HAP-1 (cell line): ENCODE measurements at regions not wholly inside any gene's neighbourhood (a gene's known extent, or its start where the extent isn't known, plus 50 kb on each side); places are given as distances from the start of the nearest gene placed in this dataset.
"Not testable (repeated sequence)": the region's sequence is repeated elsewhere in the genome, so short reads cannot be mapped to it uniquely, and the experiment has no call there.

Experiments
- DNase-seq, 2 experiments: peaks; one replicate each; pipeline ENCODE4 v3.0.0-alpha.2; 2016 to 2020; ENCODE audit warnings: low spot score in 2 of 2
- H3K27me3 ChIP-seq: fragments of 250-450 bp; sonication (Bioruptor Pico); 2 replicates; pipeline ENCODE4 v1.5.1; 2020; ENCODE audit warnings: low read depth, mild to moderate bottlenecking, moderate library complexity
- H3K36me3 ChIP-seq: fragments of 250-450 bp; sonication (Bioruptor Pico); replicated peaks from 2 replicates; pipeline ENCODE4 v1.5.1; 2020; ENCODE audit warnings: mild to moderate bottlenecking
- H3K4me1 ChIP-seq: fragments of 250-450 bp; sonication (Bioruptor Pico); 2 replicates; pipeline ENCODE4 v1.5.1; 2020; ENCODE audit warnings: mild to moderate bottlenecking
- H3K4me3 ChIP-seq: fragments of 250-450 bp; sonication (Bioruptor Pico); 2 replicates; pipeline ENCODE4 v1.5.1; 2020; ENCODE audit warnings: mild to moderate bottlenecking, moderate library complexity
- H3K9me3 ChIP-seq: fragments of 250-450 bp; sonication (Bioruptor Pico); 2 replicates; pipeline ENCODE4 v1.5.1; 2020; ENCODE audit warnings: mild to moderate bottlenecking, moderate library complexity
- in situ Hi-C: fragments of 300-500 bp; cut with MboI; formaldehyde crosslinking; loops from 3 replicates; pipeline ENCODE4 v1.14.3; 2020; ENCODE audit warnings: low sequenced_read_pairs, inconsistent platforms, mixed read lengths

GRCh38 chrX:22758807-22759481 is 240.8 kb upstream of the DDX53 start:
- H3K4me1 ChIP-seq: no peaks in the 10 kb centered on the region
- no peak overlapping the region for H3K4me3 ChIP-seq
- DNase-seq: no peak
- no peaks in the 10 kb centered on the region for H3K36me3 ChIP-seq
- no peaks in the 10 kb centered on the region for H3K9me3 ChIP-seq
- in situ Hi-C loops: no loop called here
- H3K27me3 ChIP-seq: no peaks in the 10 kb centered on the region

DNA sequence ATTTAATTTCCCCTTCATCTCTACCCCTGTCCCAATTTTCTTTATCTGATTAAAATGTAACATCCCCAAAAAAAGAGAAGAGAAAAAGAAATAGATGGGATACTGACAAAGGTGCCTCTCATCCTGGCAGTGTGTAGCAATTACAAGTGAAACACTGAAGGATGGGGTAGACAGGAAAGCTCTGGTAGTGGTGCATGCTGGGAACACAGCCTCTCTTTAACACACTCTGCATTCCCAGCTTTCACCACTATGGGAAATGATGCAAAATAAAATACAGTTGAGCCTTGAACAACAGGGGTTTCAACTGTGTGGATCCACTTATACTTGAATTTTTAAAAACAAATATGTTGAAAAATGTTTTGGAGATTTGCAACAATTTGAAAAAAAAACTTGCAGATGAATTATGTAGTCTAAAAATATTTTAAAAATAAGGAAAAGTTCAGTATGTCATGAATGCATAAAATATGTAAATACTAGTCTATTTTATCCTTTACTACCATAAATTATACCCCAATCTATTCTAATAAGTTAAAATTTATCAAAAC is 239.2 kb upstream of the DDX53 start:
- H3K36me3 ChIP-seq: no peaks in the 10 kb centered on the region
- H3K27me3 ChIP-seq: no peaks in the 10 kb centered on the region
- H3K4me3 ChIP-seq: no peak overlapping the region
- in situ Hi-C loops: no loop called here
- H3K9me3 ChIP-seq: no peaks in the 10 kb centered on the region
- no peaks in the 10 kb centered on the region for H3K4me1 ChIP-seq
- DNase-seq: no peak

GRCh38 chrX:22788221-22788620 is 211.5 kb upstream of the DDX53 start:
- Histone ChIP-seq H3K9me3 (no peaks in the 10 kb centered on the region), H3K36me3 (no peaks in the 10 kb centered on the region), H3K27me3 (no peaks in the 10 kb centered on the region), H3K4me3 (no peak overlapping the region), H3K4me1 (no peaks in the 10 kb centered on the region)
- in situ Hi-C loops: no loop called here
- DNase-seq: no peak

GRCh38 chrX:22795671-22796070 is 204.1 kb upstream of the DDX53 start:
- no peak for DNase-seq
- H3K36me3 ChIP-seq: no peaks in the 10 kb centered on the region
- H3K4me1 ChIP-seq: 0 out of 2 replicates have a peak, but pooled peaks cover 5% of the 10 kb centered on the region
- in situ Hi-C loops: no loop called here
- no peak overlapping the region for H3K4me3 ChIP-seq
- no peaks in the 10 kb centered on the region for H3K9me3 ChIP-seq
- no peaks in the 10 kb centered on the region for H3K27me3 ChIP-seq

- Histone ChIP-seq H3K27me3 (no peaks in the 10 kb centered on the region), H3K4me1 (0 out of 2 replicates have a peak, but pooled peaks cover 5% of the 10 kb centered on the region), H3K9me3 (no peaks in the 10 kb centered on the region), H3K36me3 (no peaks in the 10 kb centered on the region), H3K4me3 (no peak overlapping the region)
- in situ Hi-C loops: no loop called here
- no peak for DNase-seq
Observed at GRCh38 chrX:22800360-22800759, 199.4 kb upstream of the DDX53 start.

DNA sequence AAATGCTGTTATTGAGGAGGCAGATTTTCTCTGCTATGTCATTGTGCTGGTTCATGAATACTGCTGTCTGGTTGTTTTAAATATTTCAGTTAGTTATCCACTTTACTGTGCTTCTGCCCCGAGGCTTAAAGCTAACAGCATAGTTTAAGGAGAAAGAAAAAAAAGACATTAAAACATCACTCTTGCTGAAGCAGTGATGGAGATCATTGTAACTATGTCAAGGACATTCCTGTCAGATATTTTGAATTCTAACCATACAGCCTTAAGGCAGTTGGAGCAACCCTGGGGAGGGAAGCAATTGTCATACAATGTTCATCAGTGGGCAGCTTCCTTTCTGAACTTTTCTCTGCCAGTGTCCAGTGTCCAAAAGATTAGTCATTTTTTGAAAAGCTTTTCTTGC is 199.0 kb upstream of the DDX53 start:
- H3K4me3 ChIP-seq: no peak overlapping the region
- no peaks in the 10 kb centered on the region for H3K27me3 ChIP-seq
- H3K4me1 ChIP-seq: 0 out of 2 replicates have a peak, but pooled peaks cover 5% of the 10 kb centered on the region
- in situ Hi-C loops: no loop called here
- no peaks in the 10 kb centered on the region for H3K9me3 ChIP-seq
- no peaks in the 10 kb centered on the region for H3K36me3 ChIP-seq
- DNase-seq: no peak

GRCh38 chrX:22803353-22803752 is 196.4 kb upstream of the DDX53 start:
- in situ Hi-C loops: no loop called here
- H3K4me1 ChIP-seq: 0 out of 2 replicates have a peak, but pooled peaks cover 5% of the 10 kb centered on the region
- H3K9me3 ChIP-seq: no peaks in the 10 kb centered on the region
- no peak for DNase-seq
- H3K4me3 ChIP-seq: no peak overlapping the region
- H3K27me3 ChIP-seq: no peaks in the 10 kb centered on the region
- no peaks in the 10 kb centered on the region for H3K36me3 ChIP-seq

DNA sequence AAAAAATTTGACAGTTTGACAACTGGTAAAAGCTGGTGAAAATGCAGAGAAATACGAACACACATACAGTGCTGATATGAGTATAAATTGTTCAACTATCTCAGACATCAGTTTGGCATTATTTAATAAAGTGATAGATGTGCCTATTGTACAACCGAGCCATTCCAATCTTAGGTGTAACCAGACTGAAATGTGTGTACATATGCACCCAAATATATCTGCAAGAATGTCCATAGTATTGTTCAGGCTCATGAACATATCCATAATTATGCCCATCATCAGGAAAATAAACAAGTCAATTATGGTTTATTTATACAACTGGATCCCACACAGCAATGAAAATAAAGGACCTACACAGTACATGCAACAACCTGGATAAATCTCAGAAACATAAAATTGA is 188.9 kb upstream of the DDX53 start:
- peaks cover 8% of the 10 kb centered on the region for H3K4me1 ChIP-seq
- no peaks in the 10 kb centered on the region for H3K27me3 ChIP-seq
- in situ Hi-C loops: no loop called here
- H3K4me3 ChIP-seq: no peak overlapping the region
- H3K9me3 ChIP-seq: no peaks in the 10 kb centered on the region
- no peaks in the 10 kb centered on the region for H3K36me3 ChIP-seq
- DNase-seq: no peak

DNA sequence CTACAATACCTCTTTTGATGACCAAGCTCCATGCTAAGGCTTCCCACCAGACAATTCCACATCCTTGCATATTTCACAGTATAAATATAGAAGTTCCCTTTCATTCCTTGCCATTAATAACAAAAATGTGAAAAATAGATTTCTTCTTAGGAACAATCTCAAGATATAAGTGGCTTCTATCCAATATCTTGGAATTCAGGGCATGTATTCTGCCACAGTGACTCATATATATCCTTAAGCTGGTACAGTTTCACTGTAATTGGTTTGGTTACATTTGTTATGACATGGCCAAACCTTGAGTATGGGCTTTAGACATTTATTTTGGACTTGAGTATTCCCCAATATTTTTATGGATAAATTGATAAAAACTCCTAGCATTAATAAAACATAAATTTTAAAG is 181.7 kb upstream of the DDX53 start:
- no peaks in the 10 kb centered on the region for H3K9me3 ChIP-seq
- in situ Hi-C loops: no loop called here
- no peaks in the 10 kb centered on the region for H3K27me3 ChIP-seq
- H3K4me1 ChIP-seq: peaks cover 8% of the 10 kb centered on the region
- H3K36me3 ChIP-seq: no peaks in the 10 kb centered on the region
- H3K4me3 ChIP-seq: no peak overlapping the region
- no peak for DNase-seq

DNA sequence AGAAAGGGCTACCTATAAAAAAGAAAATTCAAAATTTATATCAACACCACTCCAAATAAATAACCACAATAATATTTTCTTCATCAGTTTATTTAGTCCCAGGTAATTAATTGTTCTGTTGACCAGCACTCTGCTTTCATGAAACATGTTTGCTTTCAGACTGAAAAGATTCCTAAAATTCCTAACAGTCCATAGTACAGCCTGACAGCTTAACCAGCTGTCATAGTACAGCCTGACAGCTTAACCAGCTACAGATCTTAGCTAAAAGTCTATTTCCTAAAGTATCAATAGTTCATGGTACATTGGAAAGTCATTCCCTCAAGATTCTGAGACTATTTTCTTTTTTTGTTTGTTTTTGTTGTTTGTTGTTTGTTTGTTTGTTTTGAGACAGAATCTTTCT is 144.1 kb upstream of the DDX53 start:
- in situ Hi-C loops: no loop called here
- no peaks in the 10 kb centered on the region for H3K9me3 ChIP-seq

GRCh38 chrX:22859642-22860041 is 140.1 kb upstream of the DDX53 start:
- Histone ChIP-seq H3K4me1 (peaks cover 16% of the 10 kb centered on the region), H3K36me3 (no peaks in the 10 kb centered on the region), H3K4me3 (no peak overlapping the region), H3K27me3 (no peaks in the 10 kb centered on the region), H3K9me3 (no peaks in the 10 kb centered on the region)
- in situ Hi-C loops: no loop called here
- DNase-seq: peak; percentile 12 to 86

More for the DNA sequence above, 144.1 kb upstream of the DDX53 start:
- H3K4me1 ChIP-seq: peaks cover 16% of the 10 kb centered on the region
- DNase-seq: no peak
- H3K4me3 ChIP-seq: no peak overlapping the region
- H3K27me3 ChIP-seq: no peaks in the 10 kb centered on the region
- no peaks in the 10 kb centered on the region for H3K36me3 ChIP-seq

GRCh38 chrX:22866801-22867200 is 133.0 kb upstream of the DDX53 start:
- DNase-seq: peak in 1 of 2 experiments; percentile 16
- H3K4me3 ChIP-seq, H3K36me3 ChIP-seq, H3K9me3 ChIP-seq, H3K27me3 ChIP-seq, H3K4me1 ChIP-seq, in situ Hi-C loops: not testable (repeated sequence)

DNA sequence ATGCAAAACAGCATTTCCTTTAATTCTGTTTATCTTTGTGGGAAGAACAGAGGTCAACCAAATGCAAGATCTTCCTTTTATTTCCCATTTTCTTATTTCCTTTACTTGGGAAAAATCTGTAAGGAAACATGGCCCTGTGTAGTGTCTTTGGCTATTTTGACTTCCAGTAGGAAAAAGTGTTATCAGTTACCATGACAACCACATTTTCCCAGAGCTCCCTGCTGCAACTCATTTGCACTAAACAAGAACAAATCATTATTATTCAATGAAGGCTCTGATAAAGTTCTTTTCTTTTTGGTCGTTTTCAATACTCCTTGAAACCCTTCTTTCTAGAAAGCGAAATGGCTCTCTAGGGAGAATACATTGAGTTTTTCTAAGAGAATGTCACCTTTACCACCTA is 117.2 kb upstream of the DDX53 start:
- Histone ChIP-seq H3K4me3 (no peak overlapping the region), H3K36me3 (no peaks in the 10 kb centered on the region), H3K27me3 (no peaks in the 10 kb centered on the region), H3K4me1 (no peaks in the 10 kb centered on the region), H3K9me3 (no peaks in the 10 kb centered on the region)
- peak in 1 of 2 experiments; percentile 17 for DNase-seq
- in situ Hi-C loops: no loop called here

- no peak overlapping the region for H3K4me3 ChIP-seq
- H3K27me3 ChIP-seq: no peaks in the 10 kb centered on the region
- no peaks in the 10 kb centered on the region for H3K4me1 ChIP-seq
- in situ Hi-C loops: no loop called here
- DNase-seq: no peak
- no peaks in the 10 kb centered on the region for H3K9me3 ChIP-seq
- H3K36me3 ChIP-seq: no peaks in the 10 kb centered on the region
Observed at GRCh38 chrX:22889819-22890218, 109.9 kb upstream of the DDX53 start.

- no peak overlapping the region for H3K4me3 ChIP-seq
- H3K27me3 ChIP-seq: no peaks in the 10 kb centered on the region
- no peaks in the 10 kb centered on the region for H3K4me1 ChIP-seq
- in situ Hi-C loops: no loop called here
- no peaks in the 10 kb centered on the region for H3K9me3 ChIP-seq
- no peak for DNase-seq
- no peaks in the 10 kb centered on the region for H3K36me3 ChIP-seq
Observed at GRCh38 chrX:22912616-22913015, 87.1 kb upstream of the DDX53 start.
